Activated T-cell treated with anti-CD3 and anti-CD28 coated beads, Interleukin-2, amount 50 U/mL, for 1 hour (primary cell): ENCODE measurements at regions not wholly inside any gene's neighbourhood (a gene's known extent, or its start where the extent isn't known, plus 50 kb on each side); places are given as distances from the start of the nearest gene placed in this dataset.

Experiments
- DNase-seq: peaks from one replicate; pipeline ENCODE4 v3.0.0-alpha.2; 2020

GRCh38 chr13:22372261-22372660 is 701.4 kb downstream of the FGF9 start:
- DNase-seq, result no peak

GRCh38 chr13:22375151-22375550 is 704.3 kb downstream of the FGF9 start:
- DNase-seq, result no peak

GRCh38 chr13:22387899-22388298 is 717.0 kb downstream of the FGF9 start:
- no peak for DNase-seq

- no peak for DNase-seq
These were observed 729.0 kb downstream of the FGF9 start for GRCh38 chr13:22399801-22400420.

- DNase-seq, result no peak
These were observed 731.8 kb downstream of the FGF9 start for GRCh38 chr13:22402682-22403081.

GRCh38 chr13:22403144-22403543 is 732.3 kb downstream of the FGF9 start:
- DNase-seq, result no peak

GRCh38 chr13:22405891-22406290 is 735.0 kb downstream of the FGF9 start:
- no peak for DNase-seq

GRCh38 chr13:22412452-22412851 is 741.6 kb downstream of the FGF9 start:
- no peak for DNase-seq

- DNase-seq, result no peak
These were observed 751.1 kb downstream of the FGF9 start for GRCh38 chr13:22422023-22422422.

- DNase-seq, result no peak
These were observed 751.8 kb downstream of the FGF9 start for GRCh38 chr13:22422712-22423111.

GRCh38 chr13:22423261-22423660 is 752.4 kb downstream of the FGF9 start:
- DNase-seq, result no peak

GRCh38 chr13:22425087-22425486 is 754.2 kb downstream of the FGF9 start:
- DNase-seq, result no peak

GRCh38 chr13:22427066-22427465 is 753.7 kb upstream of the SGCG start:
- no peak for DNase-seq

- DNase-seq, result no peak
These were observed 753.0 kb upstream of the SGCG start for GRCh38 chr13:22427783-22428182.

- DNase-seq, result no peak
These were observed 752.5 kb upstream of the SGCG start for GRCh38 chr13:22428188-22428828.

- DNase-seq, result no peak
These were observed 748.1 kb upstream of the SGCG start for GRCh38 chr13:22432690-22433089.

- DNase-seq, result no peak
These were observed 733.5 kb upstream of the SGCG start for GRCh38 chr13:22447132-22447886.

GRCh38 chr13:22449251-22449650 is 731.5 kb upstream of the SGCG start:
- DNase-seq, result no peak

GRCh38 chr13:22451327-22451741 is 729.4 kb upstream of the SGCG start:
- no peak for DNase-seq

- no peak for DNase-seq
These were observed 726.2 kb upstream of the SGCG start for GRCh38 chr13:22454586-22454985.

- DNase-seq, result no peak
These were observed 725.7 kb upstream of the SGCG start for GRCh38 chr13:22455036-22455435.

GRCh38 chr13:22461854-22462490 is 718.8 kb upstream of the SGCG start:
- DNase-seq, result no peak

- DNase-seq, result no peak
These were observed 717.7 kb upstream of the SGCG start for GRCh38 chr13:22463089-22463488.

GRCh38 chr13:22468045-22468444 is 712.7 kb upstream of the SGCG start:
- no peak for DNase-seq
